ENCODE measurements at regions not wholly inside any gene's neighbourhood (a gene's known extent, or its start where the extent isn't known, plus 50 kb on each side); places are given as distances from the start of the nearest gene placed in this dataset.

- Histone ChIP-seq H3K36me3 (ENCODE audit: control insufficient read depth, insufficient read depth, low read length) (no peaks in the 10 kb centered on the region), H3K27me3 (replicated peaks; ENCODE audit: control insufficient read depth, insufficient read depth, low read length) (no peaks in the 10 kb centered on the region), H3K4me3 (replicated peaks; ENCODE audit: low read depth, low read length) (no peak overlapping the region)
- peak; percentile 17 for DNase-seq (ENCODE audit: extremely low read depth, insufficient read length)
- TF ChIP-seq CTCF (IDR thresholded peaks at IDR 0.05; ENCODE audit: insufficient read depth, low read length, poor library complexity, severe bottlenecking), result peak; percentile 86
These were observed 482.9 kb downstream of the AGTPBP1 start for GRCh38 chr9:85258823-85259370.

- no peak for DNase-seq (ENCODE audit: extremely low read depth, insufficient read length)
- Histone ChIP-seq H3K27me3 (replicated peaks; ENCODE audit: control insufficient read depth, insufficient read depth, low read length) (no peaks in the 10 kb centered on the region), H3K4me3 (replicated peaks; ENCODE audit: low read depth, low read length) (no peak overlapping the region), H3K36me3 (ENCODE audit: control insufficient read depth, insufficient read depth, low read length) (no peaks in the 10 kb centered on the region)
- TF ChIP-seq CTCF (IDR thresholded peaks at IDR 0.05; ENCODE audit: insufficient read depth, low read length, poor library complexity, severe bottlenecking), result no peak
These were observed 483.5 kb downstream of the AGTPBP1 start for GRCh38 chr9:85258236-85258635.

DNA sequence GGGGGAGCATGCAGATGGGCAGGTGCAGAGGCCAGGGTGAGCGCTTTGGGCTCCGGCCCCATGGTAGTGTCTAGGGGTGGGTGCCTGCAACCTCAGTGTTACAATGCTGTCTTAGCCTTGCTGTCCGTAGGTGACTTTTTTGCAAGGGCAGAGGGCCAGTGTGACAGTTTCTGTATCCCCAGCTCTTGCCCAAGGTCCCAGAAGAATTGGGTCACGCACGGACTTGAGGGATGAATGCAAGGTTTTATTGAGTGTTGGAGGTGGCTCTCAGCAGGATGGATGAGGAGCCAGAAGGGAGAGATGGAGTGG, 492.5 kb downstream of the AGTPBP1 start:
- Histone ChIP-seq H3K4me3 (replicated peaks; ENCODE audit: low read depth, low read length) (no peak overlapping the region), H3K36me3 (ENCODE audit: control insufficient read depth, insufficient read depth, low read length) (no peaks in the 10 kb centered on the region), H3K27me3 (replicated peaks; ENCODE audit: control insufficient read depth, insufficient read depth, low read length) (no peaks in the 10 kb centered on the region)
- no peak for TF ChIP-seq CTCF (IDR thresholded peaks at IDR 0.05; ENCODE audit: insufficient read depth, low read length, poor library complexity, severe bottlenecking)
- no peak for DNase-seq (ENCODE audit: extremely low read depth, insufficient read length)

DNA sequence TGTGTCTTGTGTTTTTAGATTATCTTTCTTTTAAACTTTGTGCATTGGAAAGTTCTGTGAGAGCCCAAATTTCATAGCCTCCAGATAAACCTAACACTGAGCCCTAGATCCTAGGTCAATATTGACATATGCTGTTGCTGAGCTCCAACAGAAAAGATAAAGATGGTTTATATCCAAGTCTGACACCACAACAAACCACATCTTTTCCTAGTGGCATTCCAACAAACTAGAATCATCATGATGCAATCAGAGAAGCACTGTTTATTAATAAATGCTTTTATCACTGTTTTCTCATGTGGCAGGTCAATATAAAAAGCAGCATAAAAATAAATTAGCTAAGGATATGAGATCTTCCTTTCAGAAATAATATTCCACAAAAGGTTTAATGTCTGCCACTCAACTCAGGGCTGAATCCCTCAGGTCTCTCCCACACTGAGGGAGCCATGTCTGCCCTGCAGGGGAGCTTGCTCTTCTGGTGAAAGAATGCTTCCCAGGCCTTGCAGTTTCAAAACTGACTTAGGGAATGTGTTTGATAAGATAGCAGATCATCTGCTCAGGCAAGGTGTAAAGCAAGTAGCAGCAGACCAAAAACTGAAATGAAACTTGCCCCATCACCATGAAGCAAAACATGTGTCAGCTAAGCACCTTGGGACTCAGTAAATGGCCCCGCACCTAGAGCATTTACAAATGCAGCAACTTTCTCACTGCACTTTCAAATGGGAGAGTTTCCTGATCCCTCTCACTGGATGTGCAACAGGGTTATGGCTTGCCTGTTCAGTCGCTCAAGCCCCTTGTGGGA, 493.0 kb downstream of the AGTPBP1 start:
- no peak for TF ChIP-seq CTCF (IDR thresholded peaks at IDR 0.05; ENCODE audit: insufficient read depth, low read length, poor library complexity, severe bottlenecking)
- DNase-seq (ENCODE audit: extremely low read depth, insufficient read length), result no peak
- Histone ChIP-seq H3K4me3 (replicated peaks; ENCODE audit: low read depth, low read length) (no peak overlapping the region), H3K27me3 (replicated peaks; ENCODE audit: control insufficient read depth, insufficient read depth, low read length) (no peaks in the 10 kb centered on the region), H3K36me3 (ENCODE audit: control insufficient read depth, insufficient read depth, low read length) (no peaks in the 10 kb centered on the region)

GRCh38 chr9:85246541-85246940, 495.2 kb downstream of the AGTPBP1 start:
- DNase-seq (ENCODE audit: extremely low read depth, insufficient read length), result no peak
- H3K4me3 ChIP-seq (replicated peaks; ENCODE audit: low read depth, low read length), result no peak overlapping the region
- no peak for TF ChIP-seq CTCF (IDR thresholded peaks at IDR 0.05; ENCODE audit: insufficient read depth, low read length, poor library complexity, severe bottlenecking)
- no peaks in the 10 kb centered on the region for H3K27me3 ChIP-seq (replicated peaks; ENCODE audit: control insufficient read depth, insufficient read depth, low read length)
- no peaks in the 10 kb centered on the region for H3K36me3 ChIP-seq (ENCODE audit: control insufficient read depth, insufficient read depth, low read length)
